H9 (cell line): ENCODE measurements at regions not wholly inside any gene's neighbourhood (a gene's known extent, or its start where the extent isn't known, plus 50 kb on each side); places are given as distances from the start of the nearest gene placed in this dataset.

Experiments used
- DNase-seq: peaks from one replicate; pipeline ENCODE4 v3.0.0-alpha.2; 2017
- H2AFZ ChIP-seq: one replicate; pipeline ENCODE4 v1.6.1; 2013; ENCODE audit warnings: mild to moderate bottlenecking, low read length, control low read depth, moderate library complexity
- H2AK5ac ChIP-seq: 2 replicates; pipeline ENCODE4 v1.6.1; 2013; ENCODE audit warnings: low read length, control low read depth, mixed read lengths; ENCODE audit not compliant: insufficient read length
- H2BK120ac ChIP-seq: one replicate; pipeline ENCODE4 v1.6.1; 2013; ENCODE audit warnings: low read depth, mild to moderate bottlenecking, low read length, control low read depth, inconsistent platforms; ENCODE audit not compliant: poor library complexity, severe bottlenecking
- H2BK12ac ChIP-seq: 2 replicates; pipeline ENCODE4 v1.6.1; 2013; ENCODE audit warnings: low read length, control low read depth, mixed read lengths, low read depth; ENCODE audit not compliant: insufficient read length
- H2BK15ac ChIP-seq: 2 replicates; pipeline ENCODE4 v1.6.1; 2013; ENCODE audit warnings: low read depth, low read length, control low read depth
- H2BK20ac ChIP-seq: one replicate; pipeline ENCODE4 v1.6.1; 2013; ENCODE audit warnings: low read depth, mild to moderate bottlenecking, low read length, control low read depth, inconsistent platforms; ENCODE audit not compliant: poor library complexity, severe bottlenecking
- H2BK5ac ChIP-seq: 2 replicates; pipeline ENCODE4 v1.6.1; 2013; ENCODE audit warnings: low read length, control low read depth, mixed read lengths; ENCODE audit not compliant: insufficient read length
- H3K14ac ChIP-seq: 2 replicates; pipeline ENCODE4 v1.6.1; 2013; ENCODE audit warnings: low read length, control low read depth; ENCODE audit not compliant: insufficient read depth
- H3K18ac ChIP-seq: 2 replicates; pipeline ENCODE4 v1.6.1; 2013; ENCODE audit warnings: low read depth, mild to moderate bottlenecking, mixed read lengths, low read length, control low read depth; ENCODE audit not compliant: insufficient read length
- H3K23ac ChIP-seq: 2 replicates; pipeline ENCODE4 v1.6.1; 2013; ENCODE audit warnings: low read length, control low read depth, mixed read lengths, low read depth; ENCODE audit not compliant: insufficient read length
- H3K23me2 ChIP-seq: 2 replicates; pipeline ENCODE4 v1.6.1; 2013; ENCODE audit warnings: low read depth, mild to moderate bottlenecking, mixed read lengths, low read length, control low read depth; ENCODE audit not compliant: insufficient read length, poor library complexity, severe bottlenecking
- H3K27ac ChIP-seq: 2 replicates; pipeline ENCODE4 v1.5.1; 2013; ENCODE audit warnings: low read length, control low read depth, mixed read lengths, low read depth; ENCODE audit not compliant: insufficient read length
- H3K27me3 ChIP-seq: 2 replicates; pipeline ENCODE4 v1.6.1; 2013; ENCODE audit warnings: low read length, control low read depth, inconsistent platforms; ENCODE audit not compliant: insufficient read depth
- H3K4ac ChIP-seq: 2 replicates; pipeline ENCODE4 v1.6.1; 2013; ENCODE audit warnings: low read depth, mild to moderate bottlenecking, control low read depth, inconsistent platforms, low read length, moderate library complexity
- H3K4me1 ChIP-seq: 2 replicates; pipeline ENCODE4 v1.6.1; 2013; ENCODE audit warnings: low read length, control low read depth, inconsistent platforms; ENCODE audit not compliant: insufficient read depth
- H3K4me2 ChIP-seq: 2 replicates; pipeline ENCODE4 v1.6.1; 2013; ENCODE audit warnings: low read length, control low read depth, mixed read lengths; ENCODE audit not compliant: insufficient read length, insufficient read depth
- H3K56ac ChIP-seq: 2 replicates; pipeline ENCODE4 v1.6.1; 2013; ENCODE audit warnings: low read depth, mild to moderate bottlenecking, mixed read lengths, low read length, control low read depth; ENCODE audit not compliant: insufficient read length
- H3K79me1 ChIP-seq: 2 replicates; pipeline ENCODE4 v1.6.1; 2013; ENCODE audit warnings: low read depth, mild to moderate bottlenecking, moderate library complexity, low read length, control low read depth, inconsistent platforms; ENCODE audit not compliant: insufficient read depth, poor library complexity, severe bottlenecking
- H3K79me2 ChIP-seq: 2 replicates; pipeline ENCODE4 v1.6.1; 2013; ENCODE audit warnings: low read length, control low read depth, inconsistent platforms; ENCODE audit not compliant: insufficient read depth
- H3K9ac ChIP-seq: 2 replicates; pipeline ENCODE4 v1.6.1; 2013; ENCODE audit warnings: low read length, control low read depth, mixed read lengths; ENCODE audit not compliant: insufficient read length; ENCODE audit errors: extremely low read depth
- H3K9me3 ChIP-seq: one replicate; pipeline ENCODE4 v1.6.1; 2013; ENCODE audit warnings: low read depth, low read length, inconsistent platforms; ENCODE audit not compliant: control insufficient read depth
- H3T11ph ChIP-seq: one replicate; pipeline ENCODE4 v1.6.1; 2013; ENCODE audit warnings: mild to moderate bottlenecking, low read length, control low read depth, inconsistent platforms
- H4K20me1 ChIP-seq: one replicate; pipeline ENCODE4 v1.6.1; 2013; ENCODE audit not compliant: control insufficient read depth, insufficient read length, insufficient read depth
- H4K5ac ChIP-seq: 2 replicates; pipeline ENCODE4 v1.6.1; 2013; ENCODE audit warnings: low read depth, mild to moderate bottlenecking, mixed read lengths, low read length, control low read depth; ENCODE audit not compliant: insufficient read length
- H4K8ac ChIP-seq: replicated peaks from 2 replicates; pipeline ENCODE4 v1.6.1; 2013; ENCODE audit warnings: low read length, control low read depth, mixed read lengths, low read depth; ENCODE audit not compliant: insufficient read length
- H4K91ac ChIP-seq: 2 replicates; pipeline ENCODE4 v1.6.1; 2013; ENCODE audit warnings: low read depth, mild to moderate bottlenecking, moderate library complexity, mixed read lengths, low read length, control low read depth; ENCODE audit not compliant: insufficient read length
- H3K27ac Mint-ChIP-seq, 3 experiments: 2 replicates in 2 of 3; 3 replicates in 1 of 3; pipeline ENCODE4 v1.8.0; 2020 to 2021; ENCODE audit warnings: mixed read lengths in 3 of 3, mild to moderate bottlenecking in 1 of 3, moderate library complexity in 1 of 3
- H3K27me3 Mint-ChIP-seq: 2 replicates; pipeline ENCODE4 v1.8.0; 2021; ENCODE audit warnings: low read depth, mild to moderate bottlenecking, moderate library complexity, mixed read lengths
- H3K36me3 Mint-ChIP-seq, 3 experiments: 2 replicates in 2 of 3; 3 replicates in 1 of 3; pipeline ENCODE4 v1.8.0; 2020 to 2021; ENCODE audit warnings: low read depth in 3 of 3, mixed read lengths in 3 of 3; ENCODE audit not compliant: insufficient read depth in 1 of 3
- H3K4me1 Mint-ChIP-seq, 2 experiments: 2 replicates each; pipeline ENCODE4 v1.8.0; 2020; ENCODE audit warnings: mixed read lengths in 2 of 2
- H3K4me3 Mint-ChIP-seq, 2 experiments: 2 replicates in 1 of 2; 3 replicates in 1 of 2; pipeline ENCODE4 v1.8.0; 2020 to 2021; ENCODE audit warnings: mild to moderate bottlenecking in 2 of 2, mixed read lengths in 2 of 2, moderate library complexity in 1 of 2
- H3K9me3 Mint-ChIP-seq, 2 experiments: 2 replicates in 1 of 2; 3 replicates in 1 of 2; pipeline ENCODE4 v1.8.0; 2020; ENCODE audit warnings: mild to moderate bottlenecking in 2 of 2, mixed read lengths in 2 of 2, moderate library complexity in 1 of 2
- WGBS: extraction: QIAGEN DNeasy Blood & Tissue Kit; methylation state at CpG from one replicate; pipeline ENCODE4 v1.1.7; 2013; ENCODE audit warnings: missing lambda C conversion rate, low lambda C conversion rate, mixed read lengths; ENCODE audit not compliant: insufficient read length; ENCODE audit errors: extremely low coverage; 5-methylcytosine and 5-hydroxymethylcytosine counted together
- TF ChIP-seq, protein P1 (sequence below): fragments of 200-600 bp; sonication (generic); conservative IDR thresholded peaks from 3 replicates; pipeline ENCODE4 v1.8.0; 2021; ENCODE audit warnings: antibody characterized with exemption, mild to moderate bottlenecking

DNA sequence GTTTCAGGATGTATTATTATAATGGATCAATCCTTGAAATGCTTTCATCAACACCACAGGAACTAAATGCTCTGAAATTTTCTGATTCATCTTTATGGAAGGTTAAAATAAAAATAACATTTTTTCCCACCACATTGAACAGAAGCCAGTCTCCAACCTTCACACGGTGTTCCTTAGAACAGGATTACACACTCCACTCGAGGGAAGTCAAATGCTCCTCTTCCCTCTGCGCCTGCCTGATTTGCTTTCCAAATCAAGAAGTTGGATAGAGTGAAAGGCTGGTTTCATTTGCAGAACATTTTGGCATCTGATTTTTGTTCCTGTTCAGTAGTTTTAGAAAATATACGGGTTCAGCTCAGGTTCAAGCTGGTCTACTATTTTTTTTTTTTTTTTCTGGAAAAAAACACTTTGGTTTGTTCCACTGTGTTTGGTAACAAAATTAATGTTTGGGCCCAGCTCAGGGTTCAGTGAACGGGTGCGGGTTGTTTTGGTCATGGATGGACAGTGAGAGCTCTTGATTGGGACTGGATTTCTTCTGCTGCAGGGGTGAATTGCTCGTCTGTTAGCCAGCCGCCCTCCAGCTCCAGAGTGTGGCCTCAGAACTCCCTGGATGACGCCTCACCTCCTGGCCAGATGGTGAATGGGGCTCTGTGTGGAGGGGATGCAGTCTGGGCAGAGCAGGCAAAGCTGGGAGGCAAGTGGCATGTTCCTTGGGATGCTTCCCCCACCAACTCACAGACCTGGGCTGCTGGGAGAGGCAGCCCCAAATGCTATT is 82.4 kb upstream of the STC2 start:
- H2BK12ac ChIP-seq, result no peak overlapping the region
- H4K20me1 ChIP-seq, result no peaks in the 10 kb centered on the region
- no peak for DNase-seq
- no peak overlapping the region for H2BK20ac ChIP-seq
- no peak overlapping the region for H2AK5ac ChIP-seq
- no peaks in the 10 kb centered on the region for H3K79me1 ChIP-seq
- no peaks in the 10 kb centered on the region for H3K23me2 ChIP-seq
- Mint-ChIP-seq H3K9me3 (peaks cover 0 to 3% of the 10 kb centered on the region in 2 experiments; a peak in 3 of 5 replicates), H3K36me3 (peaks cover under 1 to 10% (median 2%) of the 10 kb centered on the region in 3 experiments; a peak in 3 of 7 replicates), H3K27me3 (peaks cover 20% of the 10 kb centered on the region), H3K27ac (no peak overlapping the region), H3K4me1 (no peaks in the 10 kb centered on the region), H3K4me3 (no peak overlapping the region)
- no peak overlapping the region for H3T11ph ChIP-seq
- H4K91ac ChIP-seq, result no peak overlapping the region
- TF ChIP-seq, protein P1, sequence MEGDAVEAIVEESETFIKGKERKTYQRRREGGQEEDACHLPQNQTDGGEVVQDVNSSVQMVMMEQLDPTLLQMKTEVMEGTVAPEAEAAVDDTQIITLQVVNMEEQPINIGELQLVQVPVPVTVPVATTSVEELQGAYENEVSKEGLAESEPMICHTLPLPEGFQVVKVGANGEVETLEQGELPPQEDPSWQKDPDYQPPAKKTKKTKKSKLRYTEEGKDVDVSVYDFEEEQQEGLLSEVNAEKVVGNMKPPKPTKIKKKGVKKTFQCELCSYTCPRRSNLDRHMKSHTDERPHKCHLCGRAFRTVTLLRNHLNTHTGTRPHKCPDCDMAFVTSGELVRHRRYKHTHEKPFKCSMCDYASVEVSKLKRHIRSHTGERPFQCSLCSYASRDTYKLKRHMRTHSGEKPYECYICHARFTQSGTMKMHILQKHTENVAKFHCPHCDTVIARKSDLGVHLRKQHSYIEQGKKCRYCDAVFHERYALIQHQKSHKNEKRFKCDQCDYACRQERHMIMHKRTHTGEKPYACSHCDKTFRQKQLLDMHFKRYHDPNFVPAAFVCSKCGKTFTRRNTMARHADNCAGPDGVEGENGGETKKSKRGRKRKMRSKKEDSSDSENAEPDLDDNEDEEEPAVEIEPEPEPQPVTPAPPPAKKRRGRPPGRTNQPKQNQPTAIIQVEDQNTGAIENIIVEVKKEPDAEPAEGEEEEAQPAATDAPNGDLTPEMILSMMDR, result no peak
- no peak overlapping the region for H3K18ac ChIP-seq
- H3K4me2 ChIP-seq, result no peak overlapping the region
- no peak overlapping the region for H3K4ac ChIP-seq
- no peak overlapping the region for H3K56ac ChIP-seq
- H3K4me1 ChIP-seq, result no peaks in the 10 kb centered on the region
- no peak overlapping the region for H3K14ac ChIP-seq
- no peak overlapping the region for H3K9ac ChIP-seq
- H2BK5ac ChIP-seq, result no peak overlapping the region
- no peak overlapping the region for H2BK120ac ChIP-seq
- no peak overlapping the region for H3K23ac ChIP-seq
- H3K27me3 ChIP-seq, result no peaks in the 10 kb centered on the region; the same call in 1 of the 2 replicates
- H4K5ac ChIP-seq, result no peak overlapping the region
- WGBS, result no CpG with 5 or more reads among the region's 9 CpGs
- no peak overlapping the region for H3K27ac ChIP-seq
- no peaks in the 10 kb centered on the region for H3K79me2 ChIP-seq
- no peaks in the 10 kb centered on the region for H3K9me3 ChIP-seq
- H4K8ac ChIP-seq, result no peak overlapping the region
- no peak overlapping the region for H2AFZ ChIP-seq
- no peak overlapping the region for H2BK15ac ChIP-seq
